SH-SY5Y (cell line): ENCODE measurements at regions not wholly inside any gene's neighbourhood (a gene's known extent, or its start where the extent isn't known, plus 50 kb on each side); places are given as distances from the start of the nearest gene placed in this dataset.

Experiments used
- GATA2 ChIP-seq: IDR thresholded peaks from 2 replicates; pipeline ENCODE4 v1.6.1; 2011; ENCODE audit warnings: mild to moderate bottlenecking, low read depth, low read length
- GATA3 ChIP-seq: IDR thresholded peaks from 2 replicates; pipeline ENCODE4 v1.6.1; 2011; ENCODE audit warnings: low read depth, mild to moderate bottlenecking, low read length, moderate library complexity

GRCh38 chr10:129099486-129099885 is 367.6 kb upstream of the MGMT start:
- TF ChIP-seq GATA3 (no peak), GATA2 (no peak)
